Upper lobe of right lung (tissue), 1 donor: ENCODE measurements at regions not wholly inside any gene's neighbourhood (a gene's known extent, or its start where the extent isn't known, plus 50 kb on each side); places are given as distances from the start of the nearest gene placed in this dataset.

ENCODE experiments used
- ATAC-seq: fragments of 200-7000 bp; cut with Tn5 transposase; one replicate; pipeline ENCODE4 v1.9.1; 2020; ENCODE audit warnings: mild to moderate bottlenecking, moderate library complexity
- DNase-seq: peaks from one replicate; pipeline ENCODE4 v3.0.0-alpha.2; 2020
- H3K27ac ChIP-seq: fragments of 200-600 bp; one replicate; pipeline ENCODE4 v1.8.0; 2022
- H3K27me3 ChIP-seq: fragments of 200-600 bp; one replicate; pipeline ENCODE4 v1.8.0; 2022; ENCODE audit warnings: mild to moderate bottlenecking
- H3K36me3 ChIP-seq: fragments of 200-600 bp; one replicate; pipeline ENCODE4 v1.8.0; 2022
- H3K4me1 ChIP-seq: fragments of 200-600 bp; one replicate; pipeline ENCODE4 v1.8.0; 2022
- H3K4me3 ChIP-seq: fragments of 200-600 bp; one replicate; pipeline ENCODE4 v1.8.0; 2022; ENCODE audit warnings: mild to moderate bottlenecking
- H3K9me3 ChIP-seq: fragments of 200-600 bp; one replicate; pipeline ENCODE4 v1.8.0; 2022
- CTCF ChIP-seq: fragments of 200-600 bp; IDR thresholded peaks from one replicate; pipeline ENCODE4 v1.8.0; 2022; ENCODE audit warnings: antibody characterized with exemption
- intact Hi-C: fragments of 100-400 bp; cut with DNase I; formaldehyde crosslinking; loops from one replicate; pipeline ENCODE4 v1.11.0; 2022
- donor health status: DM: no; HTN: yes; CAD: no; lungs with severe emphysema.

- DNase-seq (no peak), ATAC-seq (no peak)
- H3K27ac ChIP-seq = no peak overlapping the region
- H3K27me3 ChIP-seq = no peaks in the 10 kb centered on the region
- no peak overlapping the region for H3K4me3 ChIP-seq
- intact Hi-C loops = no loop called here
- H3K4me1 ChIP-seq = no peaks in the 10 kb centered on the region
- H3K9me3 ChIP-seq = no peaks in the 10 kb centered on the region
- H3K36me3 ChIP-seq = no peaks in the 10 kb centered on the region
- no peak for TF ChIP-seq CTCF
Measured at GRCh38 chr2:217396586-217396985, 536.7 kb upstream of the TNP1 start.

- H3K27me3 ChIP-seq = no peaks in the 10 kb centered on the region
- no peaks in the 10 kb centered on the region for H3K4me1 ChIP-seq
- no peak overlapping the region for H3K27ac ChIP-seq
- DNase-seq = no peak
- no peak for TF ChIP-seq CTCF
- ATAC-seq = no peak
- no peak overlapping the region for H3K4me3 ChIP-seq
- intact Hi-C loops = no loop called here
- H3K36me3 ChIP-seq = no peaks in the 10 kb centered on the region
- no peaks in the 10 kb centered on the region for H3K9me3 ChIP-seq
Measured at GRCh38 chr2:217396165-217396564, 536.3 kb upstream of the TNP1 start.

- TF ChIP-seq CTCF = no peak
- Histone ChIP-seq H3K9me3 (no peaks in the 10 kb centered on the region), H3K36me3 (no peaks in the 10 kb centered on the region), H3K4me1 (no peaks in the 10 kb centered on the region), H3K27ac (no peak overlapping the region), H3K27me3 (no peaks in the 10 kb centered on the region), H3K4me3 (no peak overlapping the region)
- DNase-seq (no peak), ATAC-seq (no peak)
- intact Hi-C loops = no loop called here
Measured at GRCh38 chr2:217394510-217395351, 534.9 kb upstream of the TNP1 start.

GRCh38 chr2:217393585-217394032 is 533.7 kb upstream of the TNP1 start:
- H3K27me3 ChIP-seq = no peaks in the 10 kb centered on the region
- no peak overlapping the region for H3K27ac ChIP-seq
- H3K9me3 ChIP-seq = no peaks in the 10 kb centered on the region
- no peak for TF ChIP-seq CTCF
- H3K36me3 ChIP-seq = no peaks in the 10 kb centered on the region
- ATAC-seq = peak; percentile 57
- intact Hi-C loops = no loop called here
- H3K4me3 ChIP-seq = no peak overlapping the region
- H3K4me1 ChIP-seq = no peaks in the 10 kb centered on the region
- no peak for DNase-seq

DNA sequence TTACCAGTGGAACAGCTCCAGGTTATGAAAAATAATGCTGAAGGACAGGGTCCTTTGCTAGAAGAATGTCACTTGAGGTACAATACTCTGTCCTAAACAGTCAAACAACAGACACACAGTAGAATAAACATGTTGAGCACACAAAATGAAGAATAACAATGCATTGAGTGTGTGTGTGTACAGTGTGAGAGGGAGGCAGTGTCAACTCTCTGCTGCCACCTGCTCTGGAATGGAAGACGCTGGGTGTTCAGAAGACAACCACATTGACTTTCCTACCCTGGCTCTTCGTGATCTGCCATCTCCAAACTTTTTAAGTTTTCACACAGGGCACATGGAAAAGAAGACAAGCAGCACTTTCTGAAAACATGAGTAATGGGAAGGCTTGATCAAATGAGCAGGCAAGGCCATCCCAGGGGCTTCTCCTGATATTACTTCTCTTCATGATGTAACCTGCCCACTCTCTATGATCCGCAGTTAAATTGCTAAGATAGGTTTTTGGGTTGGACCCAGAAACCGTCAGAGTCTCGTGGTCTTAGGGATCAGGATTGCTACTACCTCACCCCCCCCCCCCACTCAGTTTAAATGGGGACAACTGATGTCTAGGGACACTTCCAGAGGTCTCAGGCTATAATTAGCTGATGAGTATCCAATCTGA is 533.2 kb upstream of the TNP1 start:
- Histone ChIP-seq H3K36me3 (no peaks in the 10 kb centered on the region), H3K4me3 (no peak overlapping the region), H3K9me3 (no peaks in the 10 kb centered on the region), H3K27ac (no peak overlapping the region), H3K4me1 (no peaks in the 10 kb centered on the region), H3K27me3 (no peaks in the 10 kb centered on the region)
- intact Hi-C loops = no loop called here
- ATAC-seq = no peak
- DNase-seq = no peak
- no peak for TF ChIP-seq CTCF
